HepG2 (cell line): ENCODE measurements at regions not wholly inside any gene's neighbourhood (a gene's known extent, or its start where the extent isn't known, plus 50 kb on each side); places are given as distances from the start of the nearest gene placed in this dataset.

Experiments used
- AHDC1 ChIP-seq: sonication (generic); formaldehyde crosslinking; IDR thresholded peaks from 2 replicates; pipeline ENCODE4 v1.5.1; 2020; ENCODE audit warnings: mild to moderate bottlenecking, missing genetic modification reagents, borderline replicate concordance
- ELF3 ChIP-seq: IDR thresholded peaks from 2 replicates; pipeline ENCODE4 v1.6.1; 2016; ENCODE audit warnings: missing genetic modification reagents, missing compliant biosample characterization
- FOXP4 ChIP-seq: sonication (generic); formaldehyde crosslinking; IDR thresholded peaks from 2 replicates; pipeline ENCODE4 v1.4.0; 2020; ENCODE audit warnings: missing genetic modification reagents
- GFI1 ChIP-seq: sonication (generic); formaldehyde crosslinking; IDR thresholded peaks from 2 replicates; pipeline ENCODE4 v1.5.0; 2020; ENCODE audit warnings: missing genetic modification reagents, mild to moderate bottlenecking, borderline replicate concordance
- HMG20B ChIP-seq: conservative IDR thresholded peaks from 2 replicates; pipeline ENCODE4 v1.6.1; 2016; ENCODE audit warnings: missing genetic modification reagents, missing compliant biosample characterization
- MIXL1 ChIP-seq: IDR thresholded peaks from 2 replicates; pipeline ENCODE4 v1.6.1; 2016
- PHF5A ChIP-seq: IDR thresholded peaks from one replicate; pipeline ENCODE4 v1.6.1; 2018; ENCODE audit warnings: low read depth, missing genetic modification reagents; ENCODE audit not compliant: unreplicated experiment
- PLRG1 ChIP-seq: fragments of 450-650 bp; conservative IDR thresholded peaks from 2 replicates; pipeline ENCODE4 v1.6.1; 2016
- TBX3 ChIP-seq: fragments of 450-650 bp; IDR thresholded peaks from 2 replicates; pipeline ENCODE4 v1.6.1; 2017; ENCODE audit warnings: antibody characterized with exemption, mild to moderate bottlenecking, inconsistent platforms, borderline replicate concordance
- ZNF160 ChIP-seq: sonication (generic); formaldehyde crosslinking; IDR thresholded peaks from 2 replicates; pipeline ENCODE4 v1.8.0; 2022; ENCODE audit warnings: mild to moderate bottlenecking, inconsistent platforms, missing genetic modification reagents
- ZNF224 ChIP-seq: sonication (generic); formaldehyde crosslinking; IDR thresholded peaks from 2 replicates; pipeline ENCODE4 v1.5.0; 2020; ENCODE audit warnings: mild to moderate bottlenecking, missing genetic modification reagents
- TF ChIP-seq, protein P1 (sequence below): sonication (generic); formaldehyde crosslinking; IDR thresholded peaks from 2 replicates; pipeline ENCODE4 v1.5.1; 2020; ENCODE audit warnings: missing genetic modification reagents, mild to moderate bottlenecking, borderline replicate concordance
- TF ChIP-seq, protein P2 (sequence below): sonication (generic); formaldehyde crosslinking; IDR thresholded peaks from 2 replicates; pipeline ENCODE4 v1.4.0; 2020; ENCODE audit warnings: missing genetic modification reagents

GRCh38 chr7:20959281-20959680, 172.6 kb upstream of the SP8 start (continued):
- peak; percentile 23; the same call in 1 of the 2 replicates for TF ChIP-seq AHDC1 (CRISPR knock-in tag)
- TF ChIP-seq HMG20B (CRISPR knock-in tag) = 0 out of 2 replicates have a peak, but pooled peaks have one; percentile 23
- TF ChIP-seq, protein P1, sequence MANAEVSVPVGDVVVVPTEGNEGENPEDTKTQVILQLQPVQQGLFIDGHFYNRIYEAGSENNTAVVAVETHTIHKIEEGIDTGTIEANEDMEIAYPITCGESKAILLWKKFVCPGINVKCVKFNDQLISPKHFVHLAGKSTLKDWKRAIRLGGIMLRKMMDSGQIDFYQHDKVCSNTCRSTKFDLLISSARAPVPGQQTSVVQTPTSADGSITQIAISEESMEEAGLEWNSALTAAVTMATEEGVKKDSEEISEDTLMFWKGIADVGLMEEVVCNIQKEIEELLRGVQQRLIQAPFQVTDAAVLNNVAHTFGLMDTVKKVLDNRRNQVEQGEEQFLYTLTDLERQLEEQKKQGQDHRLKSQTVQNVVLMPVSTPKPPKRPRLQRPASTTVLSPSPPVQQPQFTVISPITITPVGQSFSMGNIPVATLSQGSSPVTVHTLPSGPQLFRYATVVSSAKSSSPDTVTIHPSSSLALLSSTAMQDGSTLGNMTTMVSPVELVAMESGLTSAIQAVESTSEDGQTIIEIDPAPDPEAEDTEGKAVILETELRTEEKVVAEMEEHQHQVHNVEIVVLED (CRISPR knock-in tag) = no peak
- TF ChIP-seq PHF5A (CRISPR knock-in tag) = no peak
- peak; percentile 52; the same call in 1 of the 2 replicates for TF ChIP-seq TBX3
- no peak for TF ChIP-seq ZNF160 (CRISPR knock-in tag)
- TF ChIP-seq ELF3 = 0 out of 2 replicates have a peak, but pooled peaks have one; percentile 19
- TF ChIP-seq, protein P2, sequence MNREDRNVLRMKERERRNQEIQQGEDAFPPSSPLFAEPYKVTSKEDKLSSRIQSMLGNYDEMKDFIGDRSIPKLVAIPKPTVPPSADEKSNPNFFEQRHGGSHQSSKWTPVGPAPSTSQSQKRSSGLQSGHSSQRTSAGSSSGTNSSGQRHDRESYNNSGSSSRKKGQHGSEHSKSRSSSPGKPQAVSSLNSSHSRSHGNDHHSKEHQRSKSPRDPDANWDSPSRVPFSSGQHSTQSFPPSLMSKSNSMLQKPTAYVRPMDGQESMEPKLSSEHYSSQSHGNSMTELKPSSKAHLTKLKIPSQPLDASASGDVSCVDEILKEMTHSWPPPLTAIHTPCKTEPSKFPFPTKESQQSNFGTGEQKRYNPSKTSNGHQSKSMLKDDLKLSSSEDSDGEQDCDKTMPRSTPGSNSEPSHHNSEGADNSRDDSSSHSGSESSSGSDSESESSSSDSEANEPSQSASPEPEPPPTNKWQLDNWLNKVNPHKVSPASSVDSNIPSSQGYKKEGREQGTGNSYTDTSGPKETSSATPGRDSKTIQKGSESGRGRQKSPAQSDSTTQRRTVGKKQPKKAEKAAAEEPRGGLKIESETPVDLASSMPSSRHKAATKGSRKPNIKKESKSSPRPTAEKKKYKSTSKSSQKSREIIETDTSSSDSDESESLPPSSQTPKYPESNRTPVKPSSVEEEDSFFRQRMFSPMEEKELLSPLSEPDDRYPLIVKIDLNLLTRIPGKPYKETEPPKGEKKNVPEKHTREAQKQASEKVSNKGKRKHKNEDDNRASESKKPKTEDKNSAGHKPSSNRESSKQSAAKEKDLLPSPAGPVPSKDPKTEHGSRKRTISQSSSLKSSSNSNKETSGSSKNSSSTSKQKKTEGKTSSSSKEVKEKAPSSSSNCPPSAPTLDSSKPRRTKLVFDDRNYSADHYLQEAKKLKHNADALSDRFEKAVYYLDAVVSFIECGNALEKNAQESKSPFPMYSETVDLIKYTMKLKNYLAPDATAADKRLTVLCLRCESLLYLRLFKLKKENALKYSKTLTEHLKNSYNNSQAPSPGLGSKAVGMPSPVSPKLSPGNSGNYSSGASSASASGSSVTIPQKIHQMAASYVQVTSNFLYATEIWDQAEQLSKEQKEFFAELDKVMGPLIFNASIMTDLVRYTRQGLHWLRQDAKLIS (CRISPR knock-in tag) = no peak
- TF ChIP-seq MIXL1 (CRISPR knock-in tag) = peak; percentile 67
- peak; percentile 29; the same call in 1 of the 2 replicates for TF ChIP-seq GFI1
- no peak for TF ChIP-seq PLRG1
- TF ChIP-seq FOXP4 (CRISPR knock-in tag) = 0 out of 2 replicates have a peak, but pooled peaks have one; percentile 17
- no peak for TF ChIP-seq ZNF224 (CRISPR knock-in tag)
